ENCODE measurements at regions not wholly inside any gene's neighbourhood (a gene's known extent, or its start where the extent isn't known, plus 50 kb on each side); places are given as distances from the start of the nearest gene placed in this dataset.

DNA sequence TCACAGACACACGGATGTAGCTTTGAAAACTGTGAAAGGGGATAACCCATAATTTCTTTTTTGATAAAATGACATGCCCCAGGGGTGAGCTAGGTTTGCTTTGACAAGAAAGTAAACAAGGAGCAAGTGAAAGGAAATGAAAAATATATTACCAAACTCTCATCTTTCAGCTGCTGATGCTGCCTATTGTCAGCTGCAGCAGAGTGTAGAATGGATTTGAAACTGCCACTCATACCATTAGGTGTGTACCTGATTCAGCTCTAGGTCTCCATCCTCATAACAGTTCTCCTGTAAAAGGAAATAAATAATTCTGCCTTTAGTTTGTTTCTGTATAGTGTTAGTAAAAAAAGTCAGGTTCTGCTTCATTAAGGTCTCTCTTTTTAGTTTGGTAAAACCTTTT, 415.1 kb upstream of the MARCKS start:
- TF ChIP-seq TAF1 (IDR thresholded peaks at IDR 0.05; ENCODE audit: borderline replicate concordance, insufficient read depth, low read length) (no peak), REST (IDR thresholded peaks at IDR 0.05; ENCODE audit: insufficient read depth in 1 of 2, low read depth in 2 of 2, low read length in 2 of 2) (no peak), POLR2AphosphoS5 (IDR thresholded peaks at IDR 0.05; ENCODE audit: low read depth, low read length) (no peak)
